ENCODE measurements at regions not wholly inside any gene's neighbourhood (a gene's known extent, or its start where the extent isn't known, plus 50 kb on each side); places are given as distances from the start of the nearest gene placed in this dataset.

DNA sequence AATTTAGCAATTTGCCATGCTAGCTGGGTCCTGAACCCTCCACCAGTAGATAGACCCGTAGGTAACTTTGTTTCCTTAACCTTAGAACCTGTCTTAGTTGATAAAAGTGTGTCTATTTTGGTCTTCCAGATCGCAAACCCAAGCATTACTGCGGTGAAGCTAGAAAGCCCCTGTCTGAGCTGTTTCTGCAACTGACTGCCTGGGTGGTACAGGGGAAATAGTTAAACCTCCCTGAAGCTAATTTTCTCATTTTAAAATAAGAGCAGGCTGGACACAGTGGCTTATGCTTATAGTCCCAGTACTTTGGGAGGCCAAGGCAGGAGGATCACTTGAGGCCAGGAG, 67.9 kb upstream of the EPCAM start:
- TF ChIP-seq ZFP30 (CRISPR knock-in tag; IDR thresholded peaks at IDR 0.05) (no peak), ZNF8 (CRISPR knock-in tag; IDR thresholded peaks at IDR 0.05) (no peak), RARB (CRISPR knock-in tag; IDR thresholded peaks at IDR 0.05) (no peak), ZFP3 (CRISPR knock-in tag; IDR thresholded peaks at IDR 0.05) (no peak), OSR1 (CRISPR knock-in tag; IDR thresholded peaks at IDR 0.05) (no peak), CSDC2 (CRISPR knock-in tag; IDR thresholded peaks at IDR 0.05) (no peak), PPARA (CRISPR knock-in tag; IDR thresholded peaks at IDR 0.05; ENCODE audit: borderline replicate concordance) (no peak), ZC3H10 (CRISPR knock-in tag; IDR thresholded peaks at IDR 0.05) (no peak), ESRRG (CRISPR knock-in tag; IDR thresholded peaks at IDR 0.05) (no peak), TOX (CRISPR knock-in tag; IDR thresholded peaks at IDR 0.05; ENCODE audit: borderline replicate concordance) (no peak), GLIS3 (CRISPR knock-in tag; IDR thresholded peaks at IDR 0.05) (no peak), ZNF565 (CRISPR knock-in tag; conservative IDR thresholded peaks at IDR 0.05; ENCODE audit: low read depth) (no peak), ARNTL (CRISPR knock-in tag; IDR thresholded peaks at IDR 0.05; ENCODE audit: borderline replicate concordance, low read depth) (no peak), SNAI2 (CRISPR knock-in tag; IDR thresholded peaks at IDR 0.05) (no peak)
- TF ChIP-seq, protein P1, sequence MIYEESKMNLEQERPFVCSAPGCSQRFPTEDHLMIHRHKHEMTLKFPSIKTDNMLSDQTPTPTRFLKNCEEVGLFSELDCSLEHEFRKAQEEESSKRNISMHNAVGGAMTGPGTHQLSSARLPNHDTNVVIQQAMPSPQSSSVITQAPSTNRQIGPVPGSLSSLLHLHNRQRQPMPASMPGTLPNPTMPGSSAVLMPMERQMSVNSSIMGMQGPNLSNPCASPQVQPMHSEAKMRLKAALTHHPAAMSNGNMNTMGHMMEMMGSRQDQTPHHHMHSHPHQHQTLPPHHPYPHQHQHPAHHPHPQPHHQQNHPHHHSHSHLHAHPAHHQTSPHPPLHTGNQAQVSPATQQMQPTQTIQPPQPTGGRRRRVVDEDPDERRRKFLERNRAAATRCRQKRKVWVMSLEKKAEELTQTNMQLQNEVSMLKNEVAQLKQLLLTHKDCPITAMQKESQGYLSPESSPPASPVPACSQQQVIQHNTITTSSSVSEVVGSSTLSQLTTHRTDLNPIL (CRISPR knock-in tag; IDR thresholded peaks at IDR 0.05; ENCODE audit: low read depth), result no peak
- TF ChIP-seq, protein P2, sequence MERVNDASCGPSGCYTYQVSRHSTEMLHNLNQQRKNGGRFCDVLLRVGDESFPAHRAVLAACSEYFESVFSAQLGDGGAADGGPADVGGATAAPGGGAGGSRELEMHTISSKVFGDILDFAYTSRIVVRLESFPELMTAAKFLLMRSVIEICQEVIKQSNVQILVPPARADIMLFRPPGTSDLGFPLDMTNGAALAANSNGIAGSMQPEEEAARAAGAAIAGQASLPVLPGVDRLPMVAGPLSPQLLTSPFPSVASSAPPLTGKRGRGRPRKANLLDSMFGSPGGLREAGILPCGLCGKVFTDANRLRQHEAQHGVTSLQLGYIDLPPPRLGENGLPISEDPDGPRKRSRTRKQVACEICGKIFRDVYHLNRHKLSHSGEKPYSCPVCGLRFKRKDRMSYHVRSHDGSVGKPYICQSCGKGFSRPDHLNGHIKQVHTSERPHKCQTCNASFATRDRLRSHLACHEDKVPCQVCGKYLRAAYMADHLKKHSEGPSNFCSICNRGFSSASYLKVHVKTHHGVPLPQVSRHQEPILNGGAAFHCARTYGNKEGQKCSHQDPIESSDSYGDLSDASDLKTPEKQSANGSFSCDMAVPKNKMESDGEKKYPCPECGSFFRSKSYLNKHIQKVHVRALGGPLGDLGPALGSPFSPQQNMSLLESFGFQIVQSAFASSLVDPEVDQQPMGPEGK (CRISPR knock-in tag; IDR thresholded peaks at IDR 0.05; ENCODE audit: borderline replicate concordance), result no peak
- TF ChIP-seq, protein P3, sequence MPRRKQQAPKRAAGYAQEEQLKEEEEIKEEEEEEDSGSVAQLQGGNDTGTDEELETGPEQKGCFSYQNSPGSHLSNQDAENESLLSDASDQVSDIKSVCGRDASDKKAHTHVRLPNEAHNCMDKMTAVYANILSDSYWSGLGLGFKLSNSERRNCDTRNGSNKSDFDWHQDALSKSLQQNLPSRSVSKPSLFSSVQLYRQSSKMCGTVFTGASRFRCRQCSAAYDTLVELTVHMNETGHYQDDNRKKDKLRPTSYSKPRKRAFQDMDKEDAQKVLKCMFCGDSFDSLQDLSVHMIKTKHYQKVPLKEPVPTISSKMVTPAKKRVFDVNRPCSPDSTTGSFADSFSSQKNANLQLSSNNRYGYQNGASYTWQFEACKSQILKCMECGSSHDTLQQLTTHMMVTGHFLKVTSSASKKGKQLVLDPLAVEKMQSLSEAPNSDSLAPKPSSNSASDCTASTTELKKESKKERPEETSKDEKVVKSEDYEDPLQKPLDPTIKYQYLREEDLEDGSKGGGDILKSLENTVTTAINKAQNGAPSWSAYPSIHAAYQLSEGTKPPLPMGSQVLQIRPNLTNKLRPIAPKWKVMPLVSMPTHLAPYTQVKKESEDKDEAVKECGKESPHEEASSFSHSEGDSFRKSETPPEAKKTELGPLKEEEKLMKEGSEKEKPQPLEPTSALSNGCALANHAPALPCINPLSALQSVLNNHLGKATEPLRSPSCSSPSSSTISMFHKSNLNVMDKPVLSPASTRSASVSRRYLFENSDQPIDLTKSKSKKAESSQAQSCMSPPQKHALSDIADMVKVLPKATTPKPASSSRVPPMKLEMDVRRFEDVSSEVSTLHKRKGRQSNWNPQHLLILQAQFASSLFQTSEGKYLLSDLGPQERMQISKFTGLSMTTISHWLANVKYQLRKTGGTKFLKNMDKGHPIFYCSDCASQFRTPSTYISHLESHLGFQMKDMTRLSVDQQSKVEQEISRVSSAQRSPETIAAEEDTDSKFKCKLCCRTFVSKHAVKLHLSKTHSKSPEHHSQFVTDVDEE (CRISPR knock-in tag; IDR thresholded peaks at IDR 0.05), result no peak
- ATAC-seq, result no peak

DNA sequence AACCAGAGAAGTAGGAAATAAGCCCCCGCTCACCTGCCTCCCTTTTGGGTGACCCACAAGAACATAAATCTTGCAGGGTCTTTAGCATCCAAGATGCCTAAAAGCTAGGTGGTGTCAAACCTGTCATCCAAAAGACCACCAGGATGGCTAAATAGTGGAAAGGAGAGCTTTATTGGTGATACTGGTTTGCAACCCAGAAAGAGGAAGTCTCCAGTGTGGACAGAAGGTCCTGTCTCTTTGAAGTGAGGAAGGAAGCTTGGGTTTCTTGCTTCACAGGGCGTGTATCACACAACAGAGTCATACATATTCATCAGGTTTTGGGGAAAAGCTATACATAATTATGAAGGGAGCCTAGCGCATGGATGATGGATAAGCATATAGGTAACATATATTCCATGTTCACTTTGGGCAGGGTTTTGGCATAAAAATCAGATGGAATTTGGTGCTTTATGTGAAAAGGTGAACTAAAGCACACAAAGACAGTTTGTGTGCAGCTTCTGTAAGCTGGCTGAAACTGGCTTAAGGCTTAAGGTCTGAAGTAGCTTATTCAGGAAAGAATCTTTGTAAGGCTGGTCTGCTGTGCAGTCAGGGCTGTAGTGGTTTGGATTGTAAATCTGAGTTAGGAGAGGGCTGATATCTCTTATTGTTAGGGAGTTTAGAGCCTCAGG, 68.4 kb upstream of the EPCAM start:
- no peak for ATAC-seq

More for the DNA sequence above, 68.4 kb upstream of the EPCAM start:
- TF ChIP-seq GLIS3 (CRISPR knock-in tag; IDR thresholded peaks at IDR 0.05), result no peak
- TF ChIP-seq, protein P2 (CRISPR knock-in tag; IDR thresholded peaks at IDR 0.05; ENCODE audit: borderline replicate concordance), result no peak
- no peak for TF ChIP-seq BACH2 (CRISPR knock-in tag; IDR thresholded peaks at IDR 0.05; ENCODE audit: borderline replicate concordance)
- TF ChIP-seq OSR1 (CRISPR knock-in tag; IDR thresholded peaks at IDR 0.05), result no peak
- TF ChIP-seq PPARA (CRISPR knock-in tag; IDR thresholded peaks at IDR 0.05; ENCODE audit: borderline replicate concordance), result no peak
- no peak for TF ChIP-seq ZFP30 (CRISPR knock-in tag; IDR thresholded peaks at IDR 0.05)
- no peak for TF ChIP-seq ZNF565 (CRISPR knock-in tag; conservative IDR thresholded peaks at IDR 0.05; ENCODE audit: low read depth)
- no peak for TF ChIP-seq ZNF70 (CRISPR knock-in tag; IDR thresholded peaks at IDR 0.05)
- TF ChIP-seq ZC3H10 (CRISPR knock-in tag; IDR thresholded peaks at IDR 0.05), result no peak
- TF ChIP-seq RARB (CRISPR knock-in tag; IDR thresholded peaks at IDR 0.05), result no peak
- TF ChIP-seq ZFP3 (CRISPR knock-in tag; IDR thresholded peaks at IDR 0.05), result no peak
- TF ChIP-seq, protein P3 (CRISPR knock-in tag; IDR thresholded peaks at IDR 0.05), result no peak
- no peak for TF ChIP-seq ISL1 (CRISPR knock-in tag; IDR thresholded peaks at IDR 0.05)
- TF ChIP-seq, protein P4, sequence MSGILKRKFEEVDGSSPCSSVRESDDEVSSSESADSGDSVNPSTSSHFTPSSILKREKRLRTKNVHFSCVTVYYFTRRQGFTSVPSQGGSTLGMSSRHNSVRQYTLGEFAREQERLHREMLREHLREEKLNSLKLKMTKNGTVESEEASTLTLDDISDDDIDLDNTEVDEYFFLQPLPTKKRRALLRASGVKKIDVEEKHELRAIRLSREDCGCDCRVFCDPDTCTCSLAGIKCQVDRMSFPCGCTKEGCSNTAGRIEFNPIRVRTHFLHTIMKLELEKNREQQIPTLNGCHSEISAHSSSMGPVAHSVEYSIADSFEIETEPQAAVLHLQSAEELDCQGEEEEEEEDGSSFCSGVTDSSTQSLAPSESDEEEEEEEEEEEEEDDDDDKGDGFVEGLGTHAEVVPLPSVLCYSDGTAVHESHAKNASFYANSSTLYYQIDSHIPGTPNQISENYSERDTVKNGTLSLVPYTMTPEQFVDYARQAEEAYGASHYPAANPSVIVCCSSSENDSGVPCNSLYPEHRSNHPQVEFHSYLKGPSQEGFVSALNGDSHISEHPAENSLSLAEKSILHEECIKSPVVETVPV (CRISPR knock-in tag; IDR thresholded peaks at IDR 0.05), result no peak
- TF ChIP-seq TOX (CRISPR knock-in tag; IDR thresholded peaks at IDR 0.05; ENCODE audit: borderline replicate concordance), result no peak
- TF ChIP-seq ZNF8 (CRISPR knock-in tag; IDR thresholded peaks at IDR 0.05), result no peak
- no peak for TF ChIP-seq ARNTL (CRISPR knock-in tag; IDR thresholded peaks at IDR 0.05; ENCODE audit: borderline replicate concordance, low read depth)
- TF ChIP-seq, protein P5, sequence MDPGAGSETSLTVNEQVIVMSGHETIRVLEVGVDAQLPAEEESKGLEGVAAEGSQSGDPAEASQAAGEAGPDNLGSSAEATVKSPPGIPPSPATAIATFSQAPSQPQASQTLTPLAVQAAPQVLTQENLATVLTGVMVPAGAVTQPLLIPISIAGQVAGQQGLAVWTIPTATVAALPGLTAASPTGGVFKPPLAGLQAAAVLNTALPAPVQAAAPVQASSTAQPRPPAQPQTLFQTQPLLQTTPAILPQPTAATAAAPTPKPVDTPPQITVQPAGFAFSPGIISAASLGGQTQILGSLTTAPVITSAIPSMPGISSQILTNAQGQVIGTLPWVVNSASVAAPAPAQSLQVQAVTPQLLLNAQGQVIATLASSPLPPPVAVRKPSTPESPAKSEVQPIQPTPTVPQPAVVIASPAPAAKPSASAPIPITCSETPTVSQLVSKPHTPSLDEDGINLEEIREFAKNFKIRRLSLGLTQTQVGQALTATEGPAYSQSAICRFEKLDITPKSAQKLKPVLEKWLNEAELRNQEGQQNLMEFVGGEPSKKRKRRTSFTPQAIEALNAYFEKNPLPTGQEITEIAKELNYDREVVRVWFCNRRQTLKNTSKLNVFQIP (CRISPR knock-in tag; IDR thresholded peaks at IDR 0.05; ENCODE audit: borderline replicate concordance, low read depth), result no peak
